ENCODE measurements at regions not wholly inside any gene's neighbourhood (a gene's known extent, or its start where the extent isn't known, plus 50 kb on each side); places are given as distances from the start of the nearest gene placed in this dataset.

- no peak for TF ChIP-seq POLR2A (IDR thresholded peaks at IDR 0.05)
- TF ChIP-seq CTCF (IDR thresholded peaks at IDR 0.05): no peak
- Histone ChIP-seq H3K27ac (no peak overlapping the region), H3K9me3 (no peaks in the 10 kb centered on the region), H3K36me3 (no peaks in the 10 kb centered on the region), H3K4me1 (no peaks in the 10 kb centered on the region), H3K4me3 (no peak overlapping the region), H3K27me3 (peaks cover 0 to 24% (median 0%) of the 10 kb centered on the region in 9 donors)
- ATAC-seq (no peak), DNase-seq (no peak)
- WGBS, 4 donors: 47 to 64% (median 56%) methylated on average over 40 of the region's 40 CpGs
- intact Hi-C loops (cut with DNase I): no loop called here
Observed at GRCh38 chr17:26766743-26767142, 527.2 kb upstream of the WSB1 start.

GRCh38 chr17:26773189-26774188 lies 520.4 kb upstream of the WSB1 start:
- no peak overlapping the region for H3K27ac ChIP-seq
- TF ChIP-seq POLR2A (IDR thresholded peaks at IDR 0.05) (no peak), CTCF (IDR thresholded peaks at IDR 0.05) (no peak)
- peaks cover 0 to 27% (median 0%) of the 10 kb centered on the region in 12 donors for H3K9me3 ChIP-seq
- WGBS, 4 donors: 49 to 65% (median 63%) methylated on average over 117 to 118 of the region's 118 CpGs
- peaks cover 0 to 57% (median 11%) of the 10 kb centered on the region in 9 donors for H3K27me3 ChIP-seq
- H3K4me1 ChIP-seq: no peaks in the 10 kb centered on the region
- DNase-seq (no peak), ATAC-seq (no peak)
- intact Hi-C loops (cut with DNase I): no loop called here
- H3K4me3 ChIP-seq: no peak overlapping the region
- H3K36me3 ChIP-seq: no peaks in the 10 kb centered on the region

- no peak for DNase-seq
- ATAC-seq: no peak
- WGBS, 4 donors: 43 to 62% (median 59%) methylated on average over 123 of the region's 123 CpGs
- no peak overlapping the region for H3K27ac ChIP-seq
- TF ChIP-seq CTCF (IDR thresholded peaks at IDR 0.05) (no peak), POLR2A (IDR thresholded peaks at IDR 0.05) (no peak)
- H3K9me3 ChIP-seq: peaks cover 0 to 27% (median 0%) of the 10 kb centered on the region in 12 donors
- no peak overlapping the region for H3K4me3 ChIP-seq
- intact Hi-C loops (cut with DNase I): no loop called here
- H3K4me1 ChIP-seq: no peaks in the 10 kb centered on the region
- H3K36me3 ChIP-seq: no peaks in the 10 kb centered on the region
- H3K27me3 ChIP-seq: peaks cover 0 to 60% (median 8%) of the 10 kb centered on the region in 9 donors
Observed at GRCh38 chr17:26774291-26775218, 519.4 kb upstream of the WSB1 start.

Data from heart left ventricle (tissue), 16 donors.